Stimulated activated CD4-positive, alpha-beta T cell treated with anti-CD3 and anti-CD28 coated beads, Interleukin-15, amount 100 ng/mL, for 48 hours (primary cell): ENCODE measurements at regions not wholly inside any gene's neighbourhood (a gene's known extent, or its start where the extent isn't known, plus 50 kb on each side); places are given as distances from the start of the nearest gene placed in this dataset.

Source experiments
- DNase-seq, 2 donors: peaks; one replicate each; pipeline ENCODE4 v3.0.0-alpha.2; 2020; ENCODE audit warnings: low read depth in 2 of 2

GRCh38 chr18:72181241-72181764 is 362.8 kb downstream of the CBLN2 start:
- no peak for DNase-seq

- DNase-seq: no peak
Observed at GRCh38 chr18:72180689-72181088, 363.5 kb downstream of the CBLN2 start.

- no peak for DNase-seq
Observed at GRCh38 chr18:72174972-72175649, 369.0 kb downstream of the CBLN2 start.

- no peak for DNase-seq
Observed at GRCh38 chr18:72171596-72171995, 372.5 kb downstream of the CBLN2 start.

GRCh38 chr18:72161691-72162090 is 382.5 kb downstream of the CBLN2 start:
- no peak for DNase-seq

DNA sequence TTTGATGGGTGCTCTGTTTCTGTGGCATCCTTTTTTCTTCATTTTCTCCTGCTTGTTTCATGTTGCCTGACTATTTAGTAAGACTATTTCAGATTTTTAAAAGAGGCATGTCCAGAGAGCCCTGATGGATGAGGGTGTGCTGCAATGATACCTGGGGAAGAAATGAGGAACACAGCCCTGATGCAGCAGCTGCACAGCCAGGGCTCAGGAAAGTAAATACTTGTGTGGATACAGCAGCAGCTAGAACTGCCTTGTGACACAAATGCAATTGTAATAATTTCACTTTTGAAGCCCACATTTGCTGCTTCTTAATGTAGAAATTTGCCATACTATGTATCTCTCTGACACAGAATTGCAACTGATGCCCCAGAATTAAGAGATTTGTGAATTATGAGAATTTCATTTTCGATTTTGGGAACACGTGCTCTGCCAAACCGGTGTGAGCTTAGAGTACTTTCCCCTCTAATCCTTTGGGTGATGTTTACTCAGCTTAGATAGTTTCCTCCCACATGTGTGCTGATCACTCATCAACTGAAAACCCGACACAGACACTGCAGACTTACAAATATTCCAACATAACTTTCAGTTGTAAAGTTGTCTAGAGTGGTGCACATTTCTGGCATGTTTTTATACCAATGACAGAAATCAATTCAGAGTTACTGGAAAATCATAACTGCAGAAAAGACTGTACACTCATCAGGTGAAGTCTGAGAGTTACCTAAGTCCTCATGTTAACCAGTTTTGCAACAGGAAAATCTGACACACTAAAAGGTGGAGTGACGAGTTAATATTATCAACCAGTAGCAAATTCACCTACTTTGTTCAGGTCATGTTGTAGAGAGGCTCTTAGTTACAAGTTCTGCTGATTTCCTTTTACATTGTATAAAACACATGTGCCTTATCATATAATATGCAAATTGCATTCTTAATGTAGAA is 383.4 kb downstream of the CBLN2 start:
- DNase-seq: no peak

DNA sequence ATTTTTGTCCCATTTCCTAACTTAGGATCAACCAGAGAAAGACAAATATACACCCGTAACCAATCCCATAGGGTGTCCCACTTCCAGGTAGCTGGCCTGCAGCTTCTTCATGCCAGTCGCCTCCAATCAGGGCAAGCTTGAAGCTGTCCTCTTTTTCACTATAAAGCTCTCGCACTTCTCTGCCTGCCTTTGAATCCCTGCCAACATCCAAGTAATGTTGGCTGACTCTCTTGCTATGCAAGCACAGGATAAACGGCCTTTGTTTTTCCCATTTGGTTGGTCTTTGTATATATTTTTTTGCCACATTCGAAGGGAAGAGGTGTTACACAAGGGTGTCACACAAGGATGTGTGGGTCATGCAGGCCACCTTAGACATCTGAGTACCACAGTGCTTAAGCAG is 388.8 kb downstream of the CBLN2 start:
- DNase-seq: no peak

DNA sequence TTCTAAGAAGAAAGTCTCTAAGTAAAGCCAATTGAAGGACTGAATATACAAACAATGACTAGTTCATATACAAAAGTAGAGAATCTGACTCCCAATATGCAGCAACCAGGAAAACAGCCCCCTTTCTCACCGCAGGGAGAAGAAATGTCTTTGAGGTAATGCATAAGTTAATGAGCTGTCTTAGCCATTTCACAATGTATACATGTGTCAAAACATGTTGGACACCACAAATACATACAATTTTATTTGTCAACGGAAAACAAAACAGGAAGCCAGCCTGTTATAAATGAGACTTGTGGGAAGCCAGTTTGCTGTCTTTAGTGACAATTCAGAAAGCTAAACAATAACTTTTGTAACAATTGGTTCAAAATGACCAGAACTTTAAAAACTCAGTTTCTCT is 389.2 kb downstream of the CBLN2 start:
- DNase-seq: no peak

DNA sequence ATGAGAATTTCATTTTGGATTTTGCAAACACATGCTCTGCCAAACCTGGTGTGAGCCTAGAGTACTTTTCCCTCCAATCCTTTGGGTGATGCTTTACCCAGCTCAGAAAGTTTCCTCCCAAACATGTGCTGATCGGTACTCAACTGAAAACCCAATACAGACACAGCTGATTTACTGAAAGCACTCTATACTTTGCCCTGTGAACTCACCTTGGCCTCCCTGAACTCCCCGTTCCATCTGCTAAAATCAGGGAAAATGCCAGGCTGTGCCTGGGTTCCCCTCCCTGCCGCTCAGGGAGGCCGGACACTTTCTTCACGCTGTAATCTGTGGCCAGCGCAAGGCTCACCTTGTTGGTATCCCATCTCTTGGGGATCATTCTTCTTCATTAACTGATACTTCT is 391.2 kb downstream of the CBLN2 start:
- DNase-seq: no peak

DNA sequence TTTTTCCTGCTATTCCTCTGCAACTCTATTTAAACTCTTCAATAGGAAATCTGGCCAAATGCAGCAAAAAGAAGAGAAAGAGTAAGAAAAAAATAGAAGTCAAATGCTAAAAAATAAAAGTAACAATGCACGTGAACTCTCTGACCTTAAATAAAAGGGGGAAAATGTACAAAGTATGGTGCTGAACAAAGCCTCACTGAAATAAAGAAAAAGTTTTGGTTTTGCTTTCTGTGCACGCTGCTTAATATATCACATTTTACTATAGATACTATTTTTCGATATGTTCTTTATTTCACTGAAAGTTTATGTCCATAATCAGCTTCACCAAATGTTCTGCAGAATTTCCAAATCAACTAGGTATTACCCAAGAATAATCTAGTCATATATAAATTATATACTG is 396.3 kb downstream of the CBLN2 start:
- no peak for DNase-seq

DNA sequence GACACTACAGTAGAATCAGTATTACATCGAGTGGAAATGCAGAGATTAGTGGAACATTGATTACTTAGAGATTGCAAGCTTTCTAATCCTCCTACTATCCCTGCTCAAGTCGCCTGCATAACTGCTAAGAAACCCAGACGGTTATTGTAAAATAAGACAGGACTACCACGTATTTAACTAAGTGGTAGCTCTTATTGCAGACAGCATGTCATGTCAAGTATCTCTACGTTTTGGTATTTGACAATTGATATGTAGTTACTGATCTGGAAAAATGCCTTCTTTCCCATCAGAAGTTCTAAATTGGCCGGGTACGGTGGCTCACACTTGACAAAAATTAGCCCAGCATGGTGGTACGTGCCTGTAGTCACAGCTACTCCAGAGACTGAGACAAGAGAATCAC is 404.1 kb downstream of the CBLN2 start:
- DNase-seq: no peak

DNA sequence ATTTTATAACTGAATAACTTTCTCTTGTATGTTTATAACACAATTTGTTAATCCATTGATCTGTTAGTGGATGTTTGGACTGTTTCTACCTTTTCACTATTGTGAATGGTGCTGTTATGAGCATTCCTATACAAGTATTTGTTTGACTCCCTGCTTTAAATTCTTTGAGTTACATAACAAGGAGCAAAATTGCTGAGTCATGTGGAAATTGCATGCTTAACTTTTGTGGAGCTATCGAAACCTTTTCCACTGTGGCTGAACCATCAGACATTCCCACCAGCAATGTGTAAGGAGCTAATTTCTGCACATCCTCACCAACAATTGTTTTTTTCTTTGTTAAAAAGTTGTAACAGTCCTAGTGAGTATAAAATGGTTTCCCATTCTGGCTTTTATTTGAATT is 415.5 kb downstream of the CBLN2 start:
- no peak for DNase-seq

DNA sequence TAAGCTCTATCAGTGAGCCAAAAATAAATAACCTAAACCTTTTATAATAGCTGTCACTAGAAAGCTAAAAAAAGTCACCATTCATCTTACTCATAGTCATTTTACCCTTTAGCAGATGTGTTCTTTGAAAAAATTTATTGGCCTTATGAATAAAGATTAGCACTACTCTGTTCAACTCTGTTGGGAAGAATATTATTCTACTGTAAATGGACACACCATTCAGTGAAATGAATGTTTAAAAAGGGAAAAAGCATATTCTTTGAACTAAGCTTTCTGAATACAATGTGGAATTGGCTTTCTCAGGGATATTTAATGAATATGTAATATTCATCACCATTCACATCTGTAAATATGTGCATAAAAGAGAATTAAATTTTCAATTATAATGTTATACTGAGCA is 422.0 kb downstream of the CBLN2 start:
- DNase-seq: no peak

DNA sequence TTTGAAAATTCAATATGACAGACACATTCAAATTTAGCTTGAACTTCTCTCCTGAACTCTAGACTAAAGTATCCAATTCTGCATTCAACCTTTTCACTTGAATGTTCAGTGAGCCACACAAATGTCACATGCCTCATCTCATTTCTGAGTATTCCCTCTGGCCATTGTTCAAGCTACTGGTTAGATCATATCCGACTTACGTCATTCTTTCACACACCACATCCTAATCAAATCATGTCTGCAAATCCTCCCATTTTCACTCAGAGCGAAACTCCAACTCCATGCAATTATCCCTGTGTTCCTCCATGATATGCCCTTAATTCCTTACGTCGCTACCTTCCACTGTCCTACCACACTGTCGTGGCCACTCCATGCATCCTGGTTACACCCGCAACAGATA is 425.1 kb downstream of the CBLN2 start:
- no peak for DNase-seq

- no peak for DNase-seq
Observed at GRCh38 chr18:72114801-72115594, 429.1 kb downstream of the CBLN2 start.

DNA sequence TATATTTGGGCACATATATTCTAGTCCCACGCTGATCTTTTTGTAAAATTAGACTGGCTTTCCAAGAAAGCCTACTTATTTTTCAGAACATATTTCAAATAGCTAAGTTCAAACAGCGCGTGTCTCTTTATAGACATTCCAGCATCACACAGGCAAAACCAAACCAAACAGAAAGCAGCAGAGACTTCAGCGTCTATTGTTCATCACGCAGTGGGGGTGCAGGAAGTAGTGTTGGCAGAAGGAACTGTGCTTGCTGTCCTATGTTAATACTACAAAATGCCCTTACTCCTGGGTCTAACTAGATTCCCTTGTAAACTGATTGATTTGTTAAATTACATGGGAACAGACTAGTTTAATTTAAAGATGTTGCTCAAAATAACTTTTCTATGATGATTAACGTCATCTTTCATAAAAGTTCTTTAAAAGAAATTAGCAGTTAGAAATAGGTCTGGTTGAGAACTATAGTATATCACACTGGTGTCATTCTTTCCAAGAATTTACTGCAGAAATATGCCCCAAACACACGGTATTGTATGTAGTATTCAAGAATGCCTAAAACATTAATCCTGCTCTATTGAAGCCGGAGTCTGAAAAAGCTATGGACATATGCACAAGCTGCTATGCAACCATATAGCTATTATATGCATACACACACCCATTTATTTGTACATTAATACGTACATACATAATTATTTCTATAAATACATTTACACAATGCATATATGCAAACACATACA is 436.3 kb downstream of the CBLN2 start:
- DNase-seq: no peak

GRCh38 chr18:72104851-72105250 is 439.3 kb downstream of the CBLN2 start:
- no peak for DNase-seq

GRCh38 chr18:72102412-72102811 is 441.7 kb downstream of the CBLN2 start:
- no peak for DNase-seq

GRCh38 chr18:72100465-72101004 is 443.6 kb downstream of the CBLN2 start:
- no peak for DNase-seq

- no peak for DNase-seq
Observed at GRCh38 chr18:72091369-72091768, 452.8 kb downstream of the CBLN2 start.

DNA sequence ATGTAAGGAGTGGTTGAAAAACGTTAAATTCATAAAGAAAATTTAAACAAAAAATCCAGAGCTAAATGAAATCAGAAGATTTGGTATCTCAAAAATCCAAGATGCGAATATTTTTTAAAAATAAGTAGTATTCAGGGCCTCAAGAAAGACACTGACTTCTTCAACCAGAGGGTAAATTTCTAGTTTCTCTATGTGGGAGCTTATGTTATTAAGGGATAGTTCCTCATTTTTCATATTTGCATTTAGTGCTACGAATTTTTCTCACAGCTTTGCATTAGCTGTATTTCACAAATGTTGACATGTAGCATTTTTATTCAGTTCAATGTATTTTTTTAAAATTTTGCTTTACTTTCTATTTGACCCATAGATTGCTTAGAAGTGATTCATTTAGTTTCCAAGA is 454.7 kb downstream of the CBLN2 start:
- no peak for DNase-seq
